ENCODE measurements at regions not wholly inside any gene's neighbourhood (a gene's known extent, or its start where the extent isn't known, plus 50 kb on each side); places are given as distances from the start of the nearest gene placed in this dataset.
"Not testable (repeated sequence)": the region's sequence is repeated elsewhere in the genome, so short reads cannot be mapped to it uniquely, and the experiment has no call there.

GRCh38 chrX:125681507-125681906 is 361.8 kb downstream of the TEX13C start:
- no peak for DNase-seq

GRCh38 chrX:125690522-125690921 is 370.9 kb downstream of the TEX13C start:
- DNase-seq: not testable (repeated sequence)

- DNase-seq: no peak
Measured at GRCh38 chrX:125694171-125694570, 374.5 kb downstream of the TEX13C start.

GRCh38 chrX:125709074-125709473 is 389.4 kb downstream of the TEX13C start:
- no peak for DNase-seq

- no peak for DNase-seq
Measured at GRCh38 chrX:125709532-125709931, 389.9 kb downstream of the TEX13C start.

GRCh38 chrX:125710403-125711062 is 390.9 kb downstream of the TEX13C start:
- DNase-seq: no peak

GRCh38 chrX:125711103-125711502 is 391.4 kb downstream of the TEX13C start:
- no peak for DNase-seq

- no peak for DNase-seq
Measured at GRCh38 chrX:125713633-125714032, 394.0 kb downstream of the TEX13C start.

- no peak for DNase-seq
Measured at GRCh38 chrX:125727117-125727516, 407.4 kb downstream of the TEX13C start.

GRCh38 chrX:125736008-125736729 is 416.5 kb downstream of the TEX13C start:
- DNase-seq: no peak

GRCh38 chrX:125742811-125743210 is 423.1 kb downstream of the TEX13C start:
- DNase-seq: no peak

GRCh38 chrX:125744914-125745313 is 421.2 kb downstream of the DCAF12L2 start:
- no peak for DNase-seq

GRCh38 chrX:125757794-125758564 is 408.1 kb downstream of the DCAF12L2 start:
- DNase-seq: peak; percentile 6

- DNase-seq: no peak
Measured at GRCh38 chrX:125758819-125759218, 407.3 kb downstream of the DCAF12L2 start.

- no peak for DNase-seq
Measured at GRCh38 chrX:125762954-125763353, 403.1 kb downstream of the DCAF12L2 start.

- no peak for DNase-seq
Measured at GRCh38 chrX:125765347-125765746, 400.7 kb downstream of the DCAF12L2 start.

GRCh38 chrX:125769628-125770027 is 396.5 kb downstream of the DCAF12L2 start:
- DNase-seq: no peak

- DNase-seq: no peak
Measured at GRCh38 chrX:125778261-125778660, 387.8 kb downstream of the DCAF12L2 start.

- no peak for DNase-seq
Measured at GRCh38 chrX:125782184-125782583, 383.9 kb downstream of the DCAF12L2 start.

GRCh38 chrX:125786316-125786715 is 379.8 kb downstream of the DCAF12L2 start:
- DNase-seq: peak; percentile 27

GRCh38 chrX:125791787-125792186 is 374.3 kb downstream of the DCAF12L2 start:
- DNase-seq: no peak

- DNase-seq: peak; percentile 21
Measured at GRCh38 chrX:125810856-125811255, 355.2 kb downstream of the DCAF12L2 start.

- no peak for DNase-seq
Measured at GRCh38 chrX:125826080-125826479, 340.0 kb downstream of the DCAF12L2 start.
